ENCODE measurements at regions not wholly inside any gene's neighbourhood (a gene's known extent, or its start where the extent isn't known, plus 50 kb on each side); places are given as distances from the start of the nearest gene placed in this dataset.
"Not testable (repeated sequence)": the region's sequence is repeated elsewhere in the genome, so short reads cannot be mapped to it uniquely, and the experiment has no call there.

- no peak for DNase-seq
Observed at GRCh38 chr18:56019156-56019555, 431.2 kb upstream of the TCF4 start.

DNA sequence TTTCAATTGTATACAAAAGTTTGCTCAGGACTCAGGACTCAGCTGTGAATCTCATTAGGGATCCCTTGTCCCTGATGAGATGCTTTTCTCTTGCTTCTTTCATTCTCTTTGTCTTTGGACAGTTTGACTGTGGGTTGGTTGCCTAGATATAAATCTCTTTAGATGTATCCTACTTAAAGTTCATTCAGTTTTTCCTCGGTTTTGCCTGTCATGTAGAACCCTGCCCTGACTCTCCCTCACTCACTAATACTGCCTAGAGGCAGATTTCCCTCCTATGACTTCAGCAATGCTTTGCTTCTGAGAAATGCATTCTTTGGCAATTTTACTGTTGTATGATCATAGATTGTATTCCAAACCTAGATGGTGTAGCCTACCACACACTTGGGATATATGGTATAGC, 421.4 kb upstream of the TCF4 start:
- no peak for DNase-seq

DNA sequence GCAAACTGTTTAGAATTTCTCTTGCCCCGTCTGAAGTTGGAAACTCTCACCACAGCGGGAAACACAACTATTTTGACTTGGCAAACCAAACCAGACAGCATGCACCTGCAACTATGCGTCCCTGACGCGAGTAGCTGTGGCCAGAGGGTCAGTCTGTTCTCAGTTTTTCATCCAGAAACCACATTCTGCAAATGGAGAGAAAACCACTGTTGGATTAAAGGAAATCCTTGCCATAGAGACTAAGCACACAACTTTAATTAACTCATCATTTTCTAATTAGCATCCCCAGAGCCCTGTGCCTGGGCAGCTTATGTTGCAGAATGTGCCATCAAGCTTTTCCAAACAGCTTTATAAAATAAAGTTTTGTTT, 415.7 kb upstream of the TCF4 start:
- peak; percentile 20 for DNase-seq

DNA sequence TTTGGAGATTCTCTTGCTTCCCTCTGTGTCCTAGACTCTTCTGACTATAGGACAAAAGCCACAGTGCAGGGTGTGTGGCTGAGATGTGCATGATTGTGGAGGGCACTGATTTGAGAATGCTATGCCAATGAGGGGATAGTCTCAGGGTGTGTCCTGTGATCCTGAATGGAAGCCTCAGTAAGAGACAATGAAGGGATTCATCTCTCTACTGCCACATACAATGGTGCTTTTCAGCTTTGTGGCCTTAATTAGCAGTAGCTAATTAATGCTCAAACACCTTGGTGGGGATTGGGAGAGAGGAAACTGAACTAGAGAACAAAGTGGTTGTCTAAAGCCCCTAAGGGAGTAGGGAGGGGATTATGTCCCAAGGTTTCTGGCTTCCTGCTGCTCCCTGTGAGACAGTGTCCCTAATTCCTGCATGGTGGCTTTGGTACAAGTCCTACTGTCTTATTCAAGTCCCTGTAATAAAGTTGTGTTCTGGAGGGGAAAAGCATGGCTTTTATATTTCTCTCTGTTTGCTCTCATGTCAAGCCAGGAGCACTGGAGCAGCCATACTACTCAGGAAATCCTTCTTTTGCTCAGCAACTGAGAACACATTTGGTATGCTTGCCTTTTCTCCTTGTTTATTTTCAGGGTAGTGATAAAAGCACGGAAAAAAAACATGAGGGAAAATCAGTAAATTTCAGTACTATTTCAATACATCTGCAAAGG, 415.2 kb upstream of the TCF4 start:
- peak; percentile 38 for DNase-seq

DNA sequence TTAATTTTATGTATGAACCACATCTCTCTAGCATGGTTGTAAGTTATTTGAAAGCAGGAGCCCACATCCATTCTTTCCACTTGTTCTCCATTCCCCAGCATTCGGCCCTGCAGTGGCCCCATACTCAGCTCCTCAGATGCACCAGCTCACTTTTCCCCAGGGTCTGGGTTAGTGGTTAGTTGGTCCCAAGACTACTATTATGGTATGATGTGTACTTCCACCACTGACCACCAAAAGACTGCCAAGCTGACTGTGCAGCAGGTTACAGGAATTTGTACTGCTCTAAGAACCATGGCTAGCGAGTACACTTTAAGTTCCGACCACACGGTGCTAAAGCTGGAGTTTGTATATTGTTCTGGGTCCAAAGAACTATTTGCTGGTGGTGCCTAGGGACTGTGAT, 413.6 kb upstream of the TCF4 start:
- DNase-seq = no peak

DNA sequence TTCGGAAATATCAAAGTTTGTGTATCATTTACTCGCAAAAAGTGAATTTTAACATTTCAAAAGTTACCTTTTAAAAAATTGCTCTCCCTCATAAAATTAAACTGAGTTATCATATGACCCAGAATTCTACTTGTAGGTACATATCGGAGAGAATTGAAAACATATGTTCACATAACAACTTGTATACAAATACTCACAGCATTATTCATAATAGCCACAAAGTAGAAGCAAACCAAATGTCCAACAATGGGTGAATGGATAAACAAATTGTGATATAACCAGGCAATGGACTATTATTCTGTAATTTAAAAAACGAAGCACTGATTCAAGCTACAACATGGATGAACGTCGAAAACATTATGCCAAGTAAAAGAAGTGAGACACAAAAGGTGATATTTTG, 412.0 kb upstream of the TCF4 start:
- DNase-seq = peak; percentile 46

GRCh38 chr18:55999641-56000040, 411.6 kb upstream of the TCF4 start:
- DNase-seq = peak; percentile 47

- DNase-seq = peak; percentile 88
Observed at GRCh38 chr18:55998801-55999385, 410.9 kb upstream of the TCF4 start.

DNA sequence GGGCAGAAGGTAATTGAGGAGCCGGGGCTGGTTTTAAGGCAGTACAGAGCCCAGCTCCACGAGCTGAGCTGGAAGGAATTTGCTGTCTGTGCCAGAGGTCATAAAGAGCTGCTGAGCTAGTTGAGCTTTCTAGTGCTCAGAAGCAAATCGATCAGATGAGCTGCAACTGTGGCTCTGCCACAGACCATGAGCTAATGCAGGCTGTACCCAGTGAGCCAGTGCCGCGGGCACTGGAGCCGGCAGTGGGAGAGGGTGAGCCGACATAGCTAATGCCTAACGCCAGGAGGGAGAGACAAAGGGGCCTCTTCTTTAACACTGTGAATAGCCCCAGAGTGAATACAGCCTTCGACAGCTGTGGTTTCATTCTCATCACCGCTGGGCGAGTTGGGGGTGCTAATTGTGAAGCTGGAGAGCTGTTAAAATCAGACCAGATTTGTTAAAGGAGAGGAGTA, 410.1 kb upstream of the TCF4 start:
- DNase-seq = peak; percentile 90

DNA sequence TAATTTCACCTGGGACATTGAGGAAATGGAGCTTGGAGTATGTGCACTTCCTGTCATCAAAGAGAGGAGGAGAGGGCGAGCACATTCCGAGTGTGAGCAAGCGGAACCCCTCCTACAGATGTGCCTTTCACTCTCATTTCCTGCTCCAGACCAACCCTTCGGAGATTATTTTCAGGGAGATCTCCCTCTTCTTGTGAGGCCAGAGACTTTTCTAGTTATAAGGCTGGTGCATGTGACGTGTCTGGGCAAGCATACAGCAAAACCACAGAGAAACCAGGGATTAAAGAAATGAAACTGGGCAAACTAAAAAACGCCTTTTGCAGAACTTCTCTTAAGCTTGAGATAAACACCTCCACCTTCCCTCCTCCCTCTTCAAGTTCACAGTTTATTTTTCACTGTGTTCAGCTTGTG, 409.2 kb upstream of the TCF4 start:
- no peak for DNase-seq

DNA sequence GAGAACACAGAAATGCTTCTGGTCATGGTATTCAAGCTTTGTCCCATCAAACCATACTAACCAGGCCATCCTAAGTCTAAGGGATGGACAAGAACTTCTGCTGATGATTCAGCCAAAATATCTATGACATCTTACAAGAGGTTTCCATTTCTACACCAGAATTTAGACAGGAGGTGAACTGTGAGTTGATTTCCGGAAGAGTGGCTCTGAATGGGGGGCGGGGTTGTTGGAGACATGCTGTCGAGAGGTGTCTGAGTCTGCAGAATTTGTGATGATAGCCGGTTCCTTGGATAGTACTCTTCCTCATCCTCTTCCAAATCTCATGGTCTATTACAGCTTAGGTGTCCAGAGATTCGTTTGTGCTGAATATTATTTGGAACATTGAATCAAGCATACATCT, 408.7 kb upstream of the TCF4 start:
- no peak for DNase-seq

GRCh38 chr18:55990186-55990585, 402.2 kb upstream of the TCF4 start:
- no peak for DNase-seq

- DNase-seq = peak; percentile 51
Observed at GRCh38 chr18:55988537-55988936, 400.5 kb upstream of the TCF4 start.

- peak; percentile 52 for DNase-seq
Observed at GRCh38 chr18:55983433-55983832, 395.4 kb upstream of the TCF4 start.

DNA sequence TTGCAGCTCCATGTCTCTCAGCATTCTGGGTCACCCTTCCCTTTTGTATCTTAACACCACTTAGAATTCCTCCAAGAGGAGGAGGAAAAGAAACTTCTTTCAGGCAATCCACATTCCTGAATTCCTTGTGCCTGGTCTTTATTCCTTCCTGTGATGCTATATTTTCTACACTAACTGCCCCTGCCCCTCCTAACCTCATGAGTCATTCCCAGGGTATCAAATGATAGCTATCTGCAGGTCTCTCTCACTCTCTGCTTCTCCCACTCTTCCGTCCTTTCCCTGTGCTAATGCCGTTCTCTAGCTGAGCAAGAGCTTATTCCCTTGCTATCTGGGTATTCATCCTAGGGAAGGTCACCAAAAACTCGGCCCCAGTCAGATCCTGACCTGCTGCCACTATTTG, 395.0 kb upstream of the TCF4 start:
- no peak for DNase-seq

- DNase-seq = no peak
Observed at GRCh38 chr18:55981712-55982475, 393.9 kb upstream of the TCF4 start.

DNA sequence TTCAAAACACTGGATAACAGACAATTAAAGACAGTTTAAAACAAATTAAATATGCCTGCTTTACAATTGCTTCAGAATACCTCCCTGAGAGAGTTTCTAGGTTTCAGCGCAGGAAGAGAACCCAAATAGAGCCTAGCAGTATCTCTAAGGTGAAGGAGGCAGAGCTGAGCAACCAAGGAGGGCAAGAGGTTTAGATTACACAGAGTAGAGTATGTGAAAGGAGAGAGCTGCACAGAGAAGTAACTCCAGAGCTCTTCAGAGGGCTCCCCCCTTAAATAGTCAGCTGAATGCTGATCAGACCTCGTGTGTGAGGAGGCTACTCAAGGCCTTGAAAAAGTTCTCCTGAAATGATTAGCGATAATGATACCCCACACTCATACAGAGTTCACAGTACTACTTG, 386.5 kb upstream of the TCF4 start:
- no peak for DNase-seq

DNA sequence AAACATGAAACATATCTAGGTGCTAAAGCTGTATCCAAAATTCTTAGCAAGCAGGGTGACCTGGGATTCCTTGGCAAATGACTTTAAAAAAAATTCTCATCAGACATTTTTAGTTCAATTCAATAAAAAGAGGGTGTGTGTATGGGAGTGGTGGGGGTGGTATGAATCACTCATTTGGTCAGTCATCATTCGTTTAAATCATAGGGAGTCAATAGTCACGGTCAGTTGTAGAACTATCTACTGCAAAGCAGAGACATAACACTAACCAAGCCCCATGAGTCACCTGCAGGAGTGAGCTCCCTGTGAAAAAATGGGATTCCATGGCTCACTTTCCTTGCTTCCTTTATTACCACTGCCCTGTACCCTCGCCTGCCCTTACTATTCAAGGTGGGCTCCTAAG, 380.6 kb upstream of the TCF4 start:
- no peak for DNase-seq

GRCh38 chr18:55967019-55967418, 379.0 kb upstream of the TCF4 start:
- DNase-seq = no peak

GRCh38 chr18:55964171-55964570, 376.2 kb upstream of the TCF4 start:
- DNase-seq = no peak

DNA sequence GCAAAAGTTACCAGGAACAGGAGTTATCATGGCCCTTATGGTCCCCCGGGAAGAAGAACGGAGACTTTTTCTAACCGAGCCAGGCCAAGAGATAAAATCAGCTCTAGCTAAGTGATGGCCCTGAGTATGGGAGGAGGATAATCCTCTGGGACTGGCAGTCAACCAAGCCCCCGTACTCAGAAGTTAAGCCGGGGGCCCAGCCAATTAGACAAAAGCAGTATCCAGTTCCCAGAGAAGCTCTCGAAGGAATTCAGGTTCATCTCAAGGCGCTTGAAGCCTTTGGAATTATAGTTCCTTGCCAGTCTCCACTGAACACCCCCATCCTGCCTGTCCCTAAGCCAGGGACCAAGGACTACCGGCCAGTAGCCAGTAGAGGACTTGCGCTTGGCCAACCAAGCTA, 365.3 kb upstream of the TCF4 start:
- no peak for DNase-seq

- not testable (repeated sequence) for DNase-seq
Observed at GRCh38 chr18:55951738-55952137, 363.7 kb upstream of the TCF4 start.

DNA sequence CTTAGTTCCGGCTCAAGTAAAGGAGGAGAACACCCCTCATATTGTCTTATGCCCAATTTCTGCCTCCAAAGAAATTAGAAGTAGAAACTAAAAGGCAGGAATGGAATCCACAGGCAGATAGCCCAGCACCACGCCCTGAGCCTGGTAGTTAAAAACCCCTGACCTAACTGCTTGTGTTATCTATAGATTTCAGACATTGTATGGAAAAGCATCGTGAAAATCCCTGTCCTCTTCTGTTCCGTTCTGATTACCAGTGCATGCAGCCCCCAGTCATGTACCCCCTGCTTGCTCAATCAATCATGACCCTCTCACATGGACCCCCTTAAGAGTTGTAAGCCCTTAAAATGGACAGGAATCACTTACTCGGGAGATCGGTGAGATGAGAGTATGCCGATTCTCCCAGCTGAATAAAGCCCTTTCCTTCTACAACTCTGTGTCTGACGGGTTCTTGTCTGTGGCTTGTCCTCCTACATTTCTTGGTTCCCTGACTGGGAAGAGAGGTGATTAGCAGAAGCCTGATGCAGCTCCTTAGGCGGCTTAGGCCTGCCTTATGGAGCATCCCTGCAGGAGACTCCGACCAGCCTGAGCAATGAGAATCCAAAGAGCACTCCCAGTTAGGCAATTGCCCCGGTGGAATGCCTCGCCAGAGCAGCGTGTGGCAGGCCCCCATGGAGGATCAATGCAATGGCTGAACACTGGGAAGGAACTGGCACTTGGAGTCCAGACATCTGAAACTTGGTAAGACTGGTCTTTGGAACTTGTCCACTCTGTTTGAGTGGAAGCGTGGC, 362.6 kb upstream of the TCF4 start:
- no peak for DNase-seq
